Endothelial cell of umbilical vein (primary cell): ENCODE measurements at regions not wholly inside any gene's neighbourhood (a gene's known extent, or its start where the extent isn't known, plus 50 kb on each side); places are given as distances from the start of the nearest gene placed in this dataset.
"Not testable (repeated sequence)": the region's sequence is repeated elsewhere in the genome, so short reads cannot be mapped to it uniquely, and the experiment has no call there.

ENCODE experiments used
- BruUV-seq: library from RNA; stranded (reverse); fragments of 400-500 nt; replicated peaks from 2 replicates; lab custom pipeline; 2021; lab: Mats Ljungman, UMichigan
- CTCF ChIA-PET: fragments of 300-600, 350-600 bp; sonication (Branson Sonifier 250); formaldehyde crosslinking; loops from one replicate; lab custom pipeline; 2021; ENCODE audit warnings: antibody characterized with exemption, inconsistent platforms; lab: Charles Lee
- POLR2A ChIA-PET: fragments of 300-600, 350-600 bp; sonication (Branson Sonifier 250); formaldehyde crosslinking; loops from one replicate; lab custom pipeline; 2021; ENCODE audit warnings: antibody characterized with exemption, inconsistent platforms; lab: Charles Lee
- DNase-seq: peaks from one replicate; pipeline ENCODE4 v3.0.0-alpha.2; 2011; ENCODE audit warnings: low read depth, low spot score
- FAIRE-seq: peaks from 2 replicates; lab custom pipeline; 2011; peaks lifted over from hg19 to GRCh38; lab: Jason Lieb, UNC
- H2AFZ ChIP-seq: 2 replicates; pipeline ENCODE4 v1.6.0; 2012; ENCODE audit warnings: low read depth, low read length, control low read depth, inconsistent platforms
- H3K27ac ChIP-seq: 2 replicates; pipeline ENCODE4 v1.5.1; 2011; ENCODE audit warnings: low read depth, mild to moderate bottlenecking, control low read depth, low read length, moderate library complexity; ENCODE audit not compliant: insufficient read depth
- H3K27me3 ChIP-seq, 2 experiments: 2 replicates each; pipeline versions ENCODE4 v1.6.0 to v1.6.1; 2011; ENCODE audit warnings: low read length in 2 of 2, mixed read lengths in 1 of 2; ENCODE audit not compliant: control insufficient read depth in 2 of 2, insufficient read depth in 2 of 2
- H3K36me3 ChIP-seq, 2 experiments: 2 replicates in 1 of 2; 3 replicates in 1 of 2; pipeline ENCODE4 v1.5.1; 2011; ENCODE audit warnings: low read length in 2 of 2, mild to moderate bottlenecking in 1 of 2, moderate library complexity in 1 of 2; ENCODE audit not compliant: control insufficient read depth in 2 of 2, insufficient read depth in 2 of 2; ENCODE audit errors: extremely low read depth in 1 of 2
- H3K4me1 ChIP-seq: 3 replicates; pipeline ENCODE4 v1.5.1; 2011; ENCODE audit warnings: mild to moderate bottlenecking, low read length; ENCODE audit not compliant: control insufficient read depth, insufficient read depth; ENCODE audit errors: extremely low read depth
- H3K4me2 ChIP-seq: 2 replicates; pipeline ENCODE4 v1.6.1; 2011; ENCODE audit warnings: low read length, control low read depth, mixed read lengths; ENCODE audit not compliant: insufficient read depth
- H3K4me3 ChIP-seq, 3 experiments: fragments of 200-600 bp in 1 of 3; sonication (generic), shearing (Covaris generic) in 1 of 3; replicated peaks in 1 of 3; 2 replicates each; pipeline ENCODE4 v1.5.1; 2011 to 2016; ENCODE audit warnings: control low read depth in 3 of 3, low read length in 3 of 3, mild to moderate bottlenecking in 2 of 3, inconsistent platforms in 1 of 3, low read depth in 1 of 3, moderate library complexity in 1 of 3; ENCODE audit not compliant: insufficient read depth in 1 of 3
- H3K79me2 ChIP-seq: 2 replicates; pipeline ENCODE4 v1.6.0; 2012; ENCODE audit warnings: low read length, inconsistent platforms; ENCODE audit not compliant: control insufficient read depth, insufficient read depth
- H3K9ac ChIP-seq: replicated peaks from 2 replicates; pipeline ENCODE3; 2011; ENCODE audit warnings: low read length, control low read depth; ENCODE audit not compliant: insufficient read depth; ENCODE audit errors: extremely low read depth
- H3K9me1 ChIP-seq: replicated peaks from 3 replicates; pipeline ENCODE4 v1.6.0; 2011; ENCODE audit warnings: mild to moderate bottlenecking, low read length; ENCODE audit not compliant: control insufficient read depth, insufficient read depth; ENCODE audit errors: extremely low read depth
- H3K9me3 ChIP-seq: replicated peaks from 2 replicates; pipeline ENCODE4 v1.5.1; 2012; ENCODE audit warnings: low read length, inconsistent platforms; ENCODE audit not compliant: control insufficient read depth, insufficient read depth
- H4K20me1 ChIP-seq: replicated peaks from 2 replicates; pipeline ENCODE3; 2011; ENCODE audit warnings: mild to moderate bottlenecking, low read length; ENCODE audit not compliant: control insufficient read depth, insufficient read depth; ENCODE audit errors: extremely low read depth
- dilution Hi-C: fragments of 300-500 bp; cut with MboI; formaldehyde crosslinking; loops from one replicate; pipeline ENCODE4 v1.15.0; 2019; ENCODE audit warnings: low sequenced_read_pairs; ENCODE audit not compliant: extremely low pct_ligation_motif_present
- intact Hi-C: fragments of 100-400 bp; cut with micrococcal nuclease; formaldehyde crosslinking; loops from one replicate; pipeline ENCODE4 v1.10.0; 2022

GRCh38 chr2:90296484-90296777 lies 1605.0 kb downstream of the RPIA start:
- H3K9me3 ChIP-seq, H3K79me2 ChIP-seq, H3K36me3 ChIP-seq, H3K27me3 ChIP-seq, H3K4me3 ChIP-seq, H3K9ac ChIP-seq, CTCF ChIA-PET, intact Hi-C loops, FAIRE-seq, H3K9me1 ChIP-seq, DNase-seq, dilution Hi-C loops, POLR2A ChIA-PET, BruUV-seq, H3K4me2 ChIP-seq, H3K27ac ChIP-seq, H4K20me1 ChIP-seq, H3K4me1 ChIP-seq, H2AFZ ChIP-seq: not testable (repeated sequence)

GRCh38 chr2:90297701-90298100 lies 1606.2 kb downstream of the RPIA start:
- H3K36me3 ChIP-seq, H4K20me1 ChIP-seq, POLR2A ChIA-PET, H3K4me1 ChIP-seq, H3K9me3 ChIP-seq, FAIRE-seq, H3K4me3 ChIP-seq, H3K9ac ChIP-seq, H2AFZ ChIP-seq, H3K9me1 ChIP-seq, CTCF ChIA-PET, dilution Hi-C loops, intact Hi-C loops, H3K4me2 ChIP-seq, DNase-seq, H3K79me2 ChIP-seq, BruUV-seq, H3K27me3 ChIP-seq, H3K27ac ChIP-seq: not testable (repeated sequence)

- intact Hi-C loops, H3K27me3 ChIP-seq, H3K79me2 ChIP-seq, BruUV-seq, POLR2A ChIA-PET, FAIRE-seq, H3K4me2 ChIP-seq, H4K20me1 ChIP-seq, DNase-seq, CTCF ChIA-PET, H2AFZ ChIP-seq, H3K36me3 ChIP-seq, H3K27ac ChIP-seq, H3K4me1 ChIP-seq, H3K9me3 ChIP-seq, H3K9ac ChIP-seq, H3K9me1 ChIP-seq, H3K4me3 ChIP-seq, dilution Hi-C loops: not testable (repeated sequence)
Measured at GRCh38 chr2:90298126-90298755, 1606.8 kb downstream of the RPIA start.

GRCh38 chr2:90298983-90299382 lies 1607.5 kb downstream of the RPIA start:
- H3K79me2 ChIP-seq, H3K27me3 ChIP-seq, H3K36me3 ChIP-seq, dilution Hi-C loops, CTCF ChIA-PET, intact Hi-C loops, POLR2A ChIA-PET, FAIRE-seq, H4K20me1 ChIP-seq, DNase-seq, H3K9me3 ChIP-seq, H2AFZ ChIP-seq, H3K9ac ChIP-seq, H3K4me3 ChIP-seq, H3K27ac ChIP-seq, H3K4me2 ChIP-seq, H3K9me1 ChIP-seq, H3K4me1 ChIP-seq, BruUV-seq: not testable (repeated sequence)
